CD4-positive, CD25-positive, alpha-beta regulatory T cell (primary cell): ENCODE measurements at regions not wholly inside any gene's neighbourhood (a gene's known extent, or its start where the extent isn't known, plus 50 kb on each side); places are given as distances from the start of the nearest gene placed in this dataset.

Source experiments
- ATAC-seq, 2 donors: fragments of 150-1000 bp; cut with Tn5 transposase; one replicate each; pipeline ENCODE4 v1.10.0; 2021; ENCODE audit warnings: low read depth in 2 of 2, moderate number of reproducible peaks in 2 of 2, moderate library complexity in 1 of 2
- DNase-seq, 3 donors: peaks; one replicate each; pipeline versions ENCODE4 v3.0.0 to v3.0.0-alpha.2; 2012 to 2022; ENCODE audit warnings: mixed read lengths in 1 of 3
- H3K27ac ChIP-seq: one replicate; pipeline ENCODE4 v1.7.0; 2013; ENCODE audit warnings: mild to moderate bottlenecking, low read length; ENCODE audit not compliant: insufficient read depth, poor library complexity, severe bottlenecking
- H3K27me3 ChIP-seq: one replicate; pipeline ENCODE4 v1.7.0; 2013; ENCODE audit warnings: low read length; ENCODE audit not compliant: control insufficient read depth, insufficient read depth
- H3K36me3 ChIP-seq: one replicate; pipeline ENCODE4 v1.7.0; 2013; ENCODE audit warnings: mild to moderate bottlenecking, low read length, moderate library complexity; ENCODE audit not compliant: control insufficient read depth, insufficient read depth
- H3K4me1 ChIP-seq: 2 replicates; pipeline ENCODE4 v1.7.0; 2013; ENCODE audit warnings: mild to moderate bottlenecking, low read length; ENCODE audit not compliant: insufficient read depth, control insufficient read depth, poor library complexity, severe bottlenecking
- H3K4me3 ChIP-seq: one replicate; pipeline ENCODE4 v1.7.0; 2013; ENCODE audit warnings: low read depth, mild to moderate bottlenecking, low read length, moderate library complexity
- H3K9me3 ChIP-seq, 2 experiments: 1 replicate in 1 of 2; 2 replicates in 1 of 2; pipeline ENCODE4 v1.7.0; 2013; ENCODE audit warnings: low read length in 2 of 2, mild to moderate bottlenecking in 1 of 2, moderate library complexity in 1 of 2; ENCODE audit not compliant: control insufficient read depth in 2 of 2
- H3K27ac Mint-ChIP-seq, 3 donors: one replicate each; pipeline ENCODE4 v1.8.0; 2020 to 2022; ENCODE audit warnings: mild to moderate bottlenecking in 3 of 3, mixed read lengths in 3 of 3, moderate library complexity in 2 of 3
- H3K27me3 Mint-ChIP-seq: one replicate; pipeline ENCODE4 v1.8.0; 2022; ENCODE audit warnings: mild to moderate bottlenecking, mixed read lengths
- H3K36me3 Mint-ChIP-seq: one replicate; pipeline ENCODE4 v1.8.0; 2020; ENCODE audit warnings: mixed read lengths
- H3K4me1 Mint-ChIP-seq, 4 donors: one replicate each; pipeline ENCODE4 v1.8.0; 2020 to 2022; ENCODE audit warnings: mixed read lengths in 4 of 4, mild to moderate bottlenecking in 1 of 4
- H3K4me3 Mint-ChIP-seq, 4 donors: one replicate each; pipeline ENCODE4 v1.8.0; 2020 to 2022; ENCODE audit warnings: mild to moderate bottlenecking in 4 of 4, mixed read lengths in 4 of 4, moderate library complexity in 3 of 4
- H3K9me3 Mint-ChIP-seq, 7 donors: one replicate each; pipeline ENCODE4 v1.8.0; 2020 to 2022; ENCODE audit warnings: mixed read lengths in 7 of 7, mild to moderate bottlenecking in 3 of 7, moderate library complexity in 2 of 7

DNA sequence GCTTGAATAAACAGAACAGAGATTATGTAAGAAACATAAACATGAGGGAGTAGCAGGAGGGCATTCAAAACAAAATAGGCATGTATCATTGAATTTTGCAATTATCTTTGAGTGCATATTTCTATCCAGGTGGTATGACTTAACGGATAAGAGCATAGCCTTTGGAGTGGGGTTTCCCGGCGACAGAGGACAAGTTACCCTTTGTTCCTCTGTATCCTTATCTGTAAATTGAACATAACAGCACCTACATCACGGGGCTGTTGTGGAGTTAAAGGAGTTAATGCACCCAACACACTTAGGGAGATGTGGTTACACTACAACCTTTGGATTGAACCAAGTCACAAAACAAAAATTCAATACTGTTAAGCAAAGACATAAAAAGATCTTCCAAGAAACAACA, 314.6 kb upstream of the KIF2A start:
- Mint-ChIP-seq H3K4me1 (no peaks in the 10 kb centered on the region), H3K4me3 (no peak overlapping the region), H3K27me3 (no peaks in the 10 kb centered on the region), H3K27ac (no peak overlapping the region), H3K36me3 (no peaks in the 10 kb centered on the region), H3K9me3 (peaks cover 0 to 11% (median 4%) of the 10 kb centered on the region in 7 donors)
- H3K27ac ChIP-seq, result no peak overlapping the region
- H3K27me3 ChIP-seq, result no peaks in the 10 kb centered on the region
- DNase-seq, result no peak
- H3K36me3 ChIP-seq, result no peaks in the 10 kb centered on the region
- H3K4me3 ChIP-seq, result no peak overlapping the region
- no peaks in the 10 kb centered on the region for H3K9me3 ChIP-seq
- no peaks in the 10 kb centered on the region for H3K4me1 ChIP-seq
- no peak for ATAC-seq

DNA sequence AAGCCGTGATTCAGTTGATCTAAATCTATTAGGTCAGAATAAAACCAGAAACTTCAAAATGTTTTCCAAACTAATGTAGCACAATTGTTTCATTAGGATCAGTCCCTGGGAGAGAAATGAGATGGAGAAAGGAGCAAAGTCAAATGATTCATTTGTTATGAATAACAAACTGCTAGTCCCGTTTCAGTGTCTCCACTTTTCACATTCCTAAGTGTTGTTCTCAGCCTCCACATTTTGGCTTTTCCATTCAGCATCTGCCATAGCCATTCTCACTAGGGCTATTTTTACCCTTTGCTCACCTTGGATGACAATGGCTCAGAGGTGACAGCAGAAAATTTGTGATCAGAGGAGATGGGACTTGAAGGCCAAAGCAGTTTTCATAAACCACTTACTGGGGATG, 314.1 kb upstream of the KIF2A start:
- H3K4me3 Mint-ChIP-seq, result no peak overlapping the region
- Histone ChIP-seq H3K27ac (no peak overlapping the region), H3K36me3 (no peaks in the 10 kb centered on the region), H3K4me3 (no peak overlapping the region), H3K9me3 (no peaks in the 10 kb centered on the region), H3K4me1 (no peaks in the 10 kb centered on the region), H3K27me3 (no peaks in the 10 kb centered on the region)
- ATAC-seq (no peak), DNase-seq (no peak)
- peaks cover 0 to 11% (median 4%) of the 10 kb centered on the region in 7 donors for H3K9me3 Mint-ChIP-seq
- no peak overlapping the region for H3K27ac Mint-ChIP-seq
- no peaks in the 10 kb centered on the region for H3K36me3 Mint-ChIP-seq
- H3K4me1 Mint-ChIP-seq, result no peaks in the 10 kb centered on the region
- H3K27me3 Mint-ChIP-seq, result no peaks in the 10 kb centered on the region

DNA sequence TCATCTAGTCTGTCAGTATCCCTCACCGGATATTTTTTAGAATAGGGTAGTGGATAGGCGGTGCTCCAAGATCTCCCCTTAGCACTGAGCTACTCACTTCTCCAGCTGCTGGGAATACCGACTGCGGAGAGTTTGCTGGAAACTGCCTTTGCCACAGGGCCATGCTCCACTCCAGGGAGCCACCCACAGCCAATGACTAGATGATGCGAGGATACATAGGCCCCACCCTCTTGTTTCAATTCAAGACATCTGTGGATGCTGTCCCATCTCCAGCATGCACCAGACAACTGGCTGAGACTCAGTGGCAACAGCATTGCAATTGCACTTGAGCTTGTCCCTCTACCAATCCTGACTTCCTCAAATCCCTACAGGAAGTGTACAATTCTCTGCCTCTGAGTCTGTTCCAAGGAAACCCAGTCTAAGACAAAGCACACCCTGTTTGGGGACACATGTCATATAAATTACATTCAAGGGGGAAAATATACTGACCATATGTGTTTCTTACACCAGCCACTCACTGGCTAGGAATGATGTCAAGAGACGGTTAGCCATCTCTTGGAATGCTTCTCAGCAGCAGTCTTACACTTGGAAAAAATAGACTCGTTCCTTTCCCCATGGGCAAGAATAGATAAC, 312.6 kb upstream of the KIF2A start:
- ATAC-seq, result no peak
- Mint-ChIP-seq H3K36me3 (no peaks in the 10 kb centered on the region), H3K27me3 (no peaks in the 10 kb centered on the region)

DNA sequence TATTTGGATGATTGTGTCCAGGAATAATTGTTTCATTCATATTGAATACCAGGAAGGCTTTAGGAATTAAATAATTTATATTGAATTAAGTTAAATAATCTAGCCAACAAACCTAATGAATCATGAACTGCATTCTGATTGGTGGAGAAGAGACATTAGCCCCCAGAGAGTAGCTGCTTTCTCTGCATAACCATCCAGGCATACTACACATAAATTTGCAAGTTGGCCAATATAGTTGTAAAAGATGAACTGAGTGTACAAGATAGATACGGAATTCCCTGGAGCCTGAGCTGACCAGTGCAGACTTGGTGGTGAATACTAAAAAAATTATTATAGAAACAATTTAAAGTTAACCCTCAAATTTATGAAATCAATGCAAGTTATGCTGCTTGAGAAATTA, 311.8 kb upstream of the KIF2A start:
- no peak for DNase-seq
- H3K4me3 ChIP-seq, result no peak overlapping the region
- H3K9me3 ChIP-seq, result no peaks in the 10 kb centered on the region
- Mint-ChIP-seq H3K36me3 (no peaks in the 10 kb centered on the region), H3K9me3 (peaks cover 0 to 6% (median 4%) of the 10 kb centered on the region in 7 donors), H3K27ac (no peak overlapping the region), H3K4me3 (no peak overlapping the region), H3K27me3 (no peaks in the 10 kb centered on the region), H3K4me1 (no peaks in the 10 kb centered on the region)
- no peaks in the 10 kb centered on the region for H3K27me3 ChIP-seq
- no peaks in the 10 kb centered on the region for H3K4me1 ChIP-seq
- H3K36me3 ChIP-seq, result no peaks in the 10 kb centered on the region
- no peak for ATAC-seq
- H3K27ac ChIP-seq, result no peak overlapping the region

More for the DNA sequence above, 312.6 kb upstream of the KIF2A start:
- no peak for DNase-seq
- H3K4me1 ChIP-seq, result no peaks in the 10 kb centered on the region
- no peaks in the 10 kb centered on the region for H3K27me3 ChIP-seq
- no peak overlapping the region for H3K27ac ChIP-seq
- Mint-ChIP-seq H3K4me1 (no peaks in the 10 kb centered on the region), H3K27ac (no peak overlapping the region), H3K9me3 (peaks cover 0 to 6% (median 4%) of the 10 kb centered on the region in 7 donors), H3K4me3 (no peak overlapping the region)
- no peaks in the 10 kb centered on the region for H3K9me3 ChIP-seq
- no peaks in the 10 kb centered on the region for H3K36me3 ChIP-seq
- H3K4me3 ChIP-seq, result no peak overlapping the region

DNA sequence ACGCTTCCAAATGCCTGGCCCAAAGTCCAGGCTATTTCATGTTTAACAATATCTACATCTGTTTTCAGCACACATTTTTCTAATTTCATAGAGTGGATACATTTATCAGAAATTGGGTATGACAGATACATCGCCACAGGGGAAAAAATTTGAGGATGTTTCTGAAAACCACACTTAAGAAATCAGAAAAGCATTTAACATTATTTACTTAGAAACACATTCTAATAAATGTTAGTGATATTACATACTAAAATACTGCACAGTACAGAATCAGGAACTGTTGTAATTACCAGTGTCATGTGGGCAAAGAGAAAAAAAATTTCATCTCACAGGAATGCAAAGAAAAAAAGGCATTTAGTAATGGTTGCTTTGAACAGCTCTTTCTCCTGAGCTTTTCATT, 310.5 kb upstream of the KIF2A start:
- H3K27ac ChIP-seq, result no peak overlapping the region
- H3K9me3 ChIP-seq, result no peaks in the 10 kb centered on the region
- H3K4me3 ChIP-seq, result no peak overlapping the region
- DNase-seq (no peak), ATAC-seq (no peak)
- H3K4me3 Mint-ChIP-seq, result no peak overlapping the region
- no peaks in the 10 kb centered on the region for H3K36me3 Mint-ChIP-seq
- no peaks in the 10 kb centered on the region for H3K36me3 ChIP-seq
- peaks cover 0 to 4% (median 2%) of the 10 kb centered on the region in 7 donors for H3K9me3 Mint-ChIP-seq
- H3K27me3 Mint-ChIP-seq, result no peaks in the 10 kb centered on the region
- no peaks in the 10 kb centered on the region for H3K4me1 ChIP-seq
- H3K27me3 ChIP-seq, result no peaks in the 10 kb centered on the region
- no peaks in the 10 kb centered on the region for H3K4me1 Mint-ChIP-seq
- no peak overlapping the region for H3K27ac Mint-ChIP-seq

DNA sequence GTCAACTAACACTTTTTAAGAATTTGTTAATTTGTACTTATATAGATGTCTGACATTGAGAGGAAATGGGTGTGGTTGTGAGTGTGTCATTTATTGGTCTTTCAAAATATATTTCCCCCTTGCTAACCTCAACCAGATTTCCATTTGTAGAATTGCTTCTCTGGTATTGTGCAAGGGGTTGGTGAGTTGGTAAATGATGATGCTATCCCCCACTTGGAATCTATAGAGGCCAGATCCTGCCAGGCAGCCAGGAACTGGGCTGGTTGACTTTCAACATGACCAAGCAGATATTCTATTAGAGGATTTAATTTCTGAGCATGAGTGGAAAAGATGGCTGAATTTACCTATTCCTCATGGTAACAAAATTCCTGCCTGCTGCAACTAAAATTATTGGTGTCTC, 306.6 kb upstream of the KIF2A start:
- ATAC-seq (no peak), DNase-seq (no peak)
- H3K36me3 ChIP-seq, result no peaks in the 10 kb centered on the region
- H3K27ac ChIP-seq, result no peak overlapping the region
- no peaks in the 10 kb centered on the region for H3K4me1 ChIP-seq
- no peak overlapping the region for H3K4me3 ChIP-seq
- Mint-ChIP-seq H3K27me3 (peaks cover 7% of the 10 kb centered on the region), H3K4me3 (no peak overlapping the region), H3K9me3 (peaks cover 0 to 7% (median 4%) of the 10 kb centered on the region in 7 donors), H3K4me1 (no peaks in the 10 kb centered on the region), H3K27ac (no peak overlapping the region), H3K36me3 (no peaks in the 10 kb centered on the region)
- no peaks in the 10 kb centered on the region for H3K27me3 ChIP-seq
- H3K9me3 ChIP-seq, result no peaks in the 10 kb centered on the region

DNA sequence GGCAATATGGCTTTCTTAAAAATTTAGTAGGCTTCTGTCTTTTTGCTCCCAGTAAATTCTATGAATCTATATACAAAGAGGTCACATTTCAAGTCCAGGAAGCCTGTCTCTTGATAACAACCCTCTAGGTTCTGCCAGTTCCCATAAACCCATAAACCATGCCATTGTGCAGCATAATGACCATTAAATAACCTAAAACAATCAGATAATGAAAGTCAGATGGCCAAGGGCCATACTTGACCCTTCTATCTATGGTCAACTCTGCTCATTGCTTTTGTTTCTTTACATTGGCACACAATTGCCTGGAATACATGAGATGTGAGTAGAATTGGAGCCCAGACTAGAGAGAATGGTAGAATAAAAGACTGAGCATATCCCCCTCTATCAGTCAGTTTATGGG, 305.4 kb upstream of the KIF2A start:
- Mint-ChIP-seq H3K4me3 (no peak overlapping the region), H3K27me3 (peaks cover 12% of the 10 kb centered on the region), H3K36me3 (no peaks in the 10 kb centered on the region), H3K27ac (no peak overlapping the region), H3K9me3 (peaks cover 0 to 7% (median 2%) of the 10 kb centered on the region in 7 donors), H3K4me1 (no peaks in the 10 kb centered on the region)
- Histone ChIP-seq H3K36me3 (no peaks in the 10 kb centered on the region), H3K4me1 (no peaks in the 10 kb centered on the region), H3K4me3 (no peak overlapping the region), H3K27me3 (no peaks in the 10 kb centered on the region), H3K9me3 (no peaks in the 10 kb centered on the region), H3K27ac (no peak overlapping the region)
- DNase-seq (no peak), ATAC-seq (no peak)

DNA sequence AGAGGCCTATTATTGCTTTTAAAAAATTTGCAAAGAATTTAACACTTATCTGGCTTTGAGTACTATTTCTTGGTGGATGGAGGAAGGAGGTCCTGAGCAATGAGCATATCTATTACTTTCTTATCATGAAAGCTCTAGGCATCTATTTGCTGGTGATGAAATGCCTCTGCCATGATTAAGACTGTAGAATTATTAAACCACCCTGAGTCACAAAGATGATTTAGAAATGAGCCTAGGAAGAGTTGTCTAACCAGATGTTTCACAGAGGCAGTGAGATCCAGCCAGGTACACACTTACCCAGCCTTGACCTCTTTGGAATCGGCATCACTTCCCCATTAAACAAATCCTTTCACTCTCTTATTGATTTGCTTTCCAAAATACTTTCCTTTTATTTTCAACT, 304.4 kb upstream of the KIF2A start:
- Mint-ChIP-seq H3K27me3 (peaks cover 12% of the 10 kb centered on the region), H3K27ac (no peak overlapping the region), H3K9me3 (peaks cover 0 to 7% (median 4%) of the 10 kb centered on the region in 7 donors), H3K4me1 (no peaks in the 10 kb centered on the region), H3K4me3 (no peak overlapping the region), H3K36me3 (no peaks in the 10 kb centered on the region)
- no peaks in the 10 kb centered on the region for H3K36me3 ChIP-seq
- no peak overlapping the region for H3K27ac ChIP-seq
- DNase-seq (no peak), ATAC-seq (no peak)
- no peaks in the 10 kb centered on the region for H3K27me3 ChIP-seq
- H3K4me3 ChIP-seq, result no peak overlapping the region
- no peaks in the 10 kb centered on the region for H3K9me3 ChIP-seq
- no peaks in the 10 kb centered on the region for H3K4me1 ChIP-seq
